ENCODE measurements at regions not wholly inside any gene's neighbourhood (a gene's known extent, or its start where the extent isn't known, plus 50 kb on each side); places are given as distances from the start of the nearest gene placed in this dataset.

DNA sequence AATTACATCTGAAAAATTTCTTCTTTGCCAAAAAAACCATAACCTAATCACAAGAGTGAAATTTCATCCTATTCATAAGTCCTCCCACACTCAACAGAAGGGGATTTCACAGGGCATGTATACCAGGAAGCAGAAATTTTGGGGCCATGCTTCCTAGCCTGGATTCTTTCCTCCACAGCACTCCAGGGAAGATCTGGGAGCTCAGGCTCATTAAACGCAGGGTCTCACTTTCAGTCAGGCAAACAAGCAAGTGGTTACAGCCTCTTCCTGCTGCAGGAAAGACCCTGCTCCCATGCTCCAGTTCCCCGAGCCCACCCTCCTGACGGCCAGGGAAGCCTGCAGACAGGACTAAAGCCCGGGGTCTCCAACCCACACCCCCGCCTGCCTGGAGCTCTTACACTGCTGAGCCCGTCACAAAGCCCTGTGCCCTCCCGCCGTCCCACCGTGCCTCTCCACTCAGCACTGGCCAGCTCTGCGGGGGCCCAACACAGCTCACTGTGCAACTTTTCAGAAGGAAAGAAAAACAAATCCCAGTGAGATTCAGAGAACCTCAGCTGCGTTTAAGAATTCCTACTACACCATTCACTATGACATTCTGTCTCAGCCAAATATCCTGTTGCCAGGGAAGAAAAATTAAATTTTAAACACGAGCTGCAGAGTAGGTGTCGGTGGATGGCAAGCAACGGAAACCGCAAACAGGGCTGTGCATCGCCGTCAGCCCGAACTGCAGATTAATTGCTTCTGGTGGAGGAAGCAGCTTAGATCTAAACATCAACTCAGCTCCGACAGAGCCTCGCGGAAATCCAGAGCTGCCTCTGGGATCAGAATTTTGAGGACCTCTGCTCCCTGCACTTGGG is 106.7 kb upstream of the SFSWAP start:
- TF ChIP-seq TAF1 (IDR thresholded peaks at IDR 0.05; ENCODE audit: borderline replicate concordance, insufficient read depth, low read length) (no peak), REST (IDR thresholded peaks at IDR 0.05; ENCODE audit: insufficient read depth in 1 of 2, low read depth in 2 of 2, low read length in 2 of 2) (no peak), POLR2AphosphoS5 (IDR thresholded peaks at IDR 0.05; ENCODE audit: low read depth, low read length) (no peak), SIN3A (IDR thresholded peaks at IDR 0.05; ENCODE audit: borderline replicate concordance, insufficient read depth, low read length) (no peak), FOXP2 (optimal IDR thresholded peaks at IDR 0.05; ENCODE audit: borderline replicate concordance, extremely low read depth, extremely low read length, insufficient read depth) (no peak)

All from PFSK-1 (cell line).